ENCODE measurements at regions not wholly inside any gene's neighbourhood (a gene's known extent, or its start where the extent isn't known, plus 50 kb on each side); places are given as distances from the start of the nearest gene placed in this dataset.

- TF ChIP-seq, protein P1, sequence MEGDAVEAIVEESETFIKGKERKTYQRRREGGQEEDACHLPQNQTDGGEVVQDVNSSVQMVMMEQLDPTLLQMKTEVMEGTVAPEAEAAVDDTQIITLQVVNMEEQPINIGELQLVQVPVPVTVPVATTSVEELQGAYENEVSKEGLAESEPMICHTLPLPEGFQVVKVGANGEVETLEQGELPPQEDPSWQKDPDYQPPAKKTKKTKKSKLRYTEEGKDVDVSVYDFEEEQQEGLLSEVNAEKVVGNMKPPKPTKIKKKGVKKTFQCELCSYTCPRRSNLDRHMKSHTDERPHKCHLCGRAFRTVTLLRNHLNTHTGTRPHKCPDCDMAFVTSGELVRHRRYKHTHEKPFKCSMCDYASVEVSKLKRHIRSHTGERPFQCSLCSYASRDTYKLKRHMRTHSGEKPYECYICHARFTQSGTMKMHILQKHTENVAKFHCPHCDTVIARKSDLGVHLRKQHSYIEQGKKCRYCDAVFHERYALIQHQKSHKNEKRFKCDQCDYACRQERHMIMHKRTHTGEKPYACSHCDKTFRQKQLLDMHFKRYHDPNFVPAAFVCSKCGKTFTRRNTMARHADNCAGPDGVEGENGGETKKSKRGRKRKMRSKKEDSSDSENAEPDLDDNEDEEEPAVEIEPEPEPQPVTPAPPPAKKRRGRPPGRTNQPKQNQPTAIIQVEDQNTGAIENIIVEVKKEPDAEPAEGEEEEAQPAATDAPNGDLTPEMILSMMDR (IDR thresholded peaks at IDR 0.05): no peak
- TF ChIP-seq POLR2A (IDR thresholded peaks at IDR 0.05): no peak
These were observed 612.3 kb downstream of the KCNH5 start for GRCh38 chr14:62432955-62433354.

Data from body of pancreas (tissue), 4 donors.